Hindlimb muscle (tissue), 1 donor: ENCODE measurements at regions not wholly inside any gene's neighbourhood (a gene's known extent, or its start where the extent isn't known, plus 50 kb on each side); places are given as distances from the start of the nearest gene placed in this dataset.
"Not testable (repeated sequence)": the region's sequence is repeated elsewhere in the genome, so short reads cannot be mapped to it uniquely, and the experiment has no call there.

ENCODE experiments used
- DNase-seq: peaks from one replicate; pipeline ENCODE4 v3.0.0-alpha.2; 2013

DNA sequence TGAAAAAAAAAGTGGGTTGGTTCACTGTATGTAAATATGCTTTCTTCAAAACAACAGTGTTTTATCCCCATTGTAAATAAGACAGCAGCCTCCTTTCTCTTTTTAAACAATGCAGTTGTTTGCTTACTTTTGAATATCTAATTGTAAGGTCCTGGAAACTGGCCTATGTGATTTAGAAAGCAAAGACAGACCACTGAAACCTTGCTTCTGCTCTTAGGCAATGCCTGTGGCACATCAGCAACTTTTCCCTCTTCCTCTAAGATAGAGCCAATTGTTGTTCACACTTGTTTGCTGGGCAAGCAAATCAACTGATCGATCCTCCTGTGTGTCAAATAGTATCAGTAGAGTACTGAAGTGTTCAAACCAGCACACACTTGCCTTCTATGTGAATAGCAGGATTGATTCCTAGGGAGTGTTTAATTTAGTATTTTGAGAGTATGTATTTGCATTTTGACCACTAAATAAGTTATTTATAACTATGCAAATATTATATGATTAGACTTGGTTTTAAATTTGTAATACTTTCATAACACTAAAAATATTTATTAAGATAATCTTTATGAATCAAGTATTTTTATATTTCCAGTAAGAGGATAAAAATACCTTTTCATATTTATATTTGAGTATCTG, 55.4 kb upstream of the GRPR start:
- no peak for DNase-seq

DNA sequence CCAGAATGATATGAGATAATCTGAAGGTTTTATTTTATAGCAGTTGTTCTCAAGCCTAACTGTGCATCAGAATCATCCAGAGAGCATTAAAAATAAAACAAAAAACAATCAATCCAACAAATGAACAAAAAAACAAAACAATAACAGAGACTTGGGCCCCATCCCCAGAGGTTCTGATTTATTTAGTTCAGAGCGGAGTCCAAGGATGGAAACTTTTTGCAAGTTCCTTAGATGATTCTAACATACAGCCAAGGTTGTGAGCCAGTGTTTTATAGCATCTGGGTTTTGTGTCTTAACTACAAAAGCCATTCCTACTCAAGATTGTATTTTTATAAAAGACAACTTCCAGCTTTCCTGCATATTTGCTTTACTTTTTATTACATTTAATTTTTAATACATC, 59.4 kb upstream of the GRPR start:
- peak; percentile 65 for DNase-seq

DNA sequence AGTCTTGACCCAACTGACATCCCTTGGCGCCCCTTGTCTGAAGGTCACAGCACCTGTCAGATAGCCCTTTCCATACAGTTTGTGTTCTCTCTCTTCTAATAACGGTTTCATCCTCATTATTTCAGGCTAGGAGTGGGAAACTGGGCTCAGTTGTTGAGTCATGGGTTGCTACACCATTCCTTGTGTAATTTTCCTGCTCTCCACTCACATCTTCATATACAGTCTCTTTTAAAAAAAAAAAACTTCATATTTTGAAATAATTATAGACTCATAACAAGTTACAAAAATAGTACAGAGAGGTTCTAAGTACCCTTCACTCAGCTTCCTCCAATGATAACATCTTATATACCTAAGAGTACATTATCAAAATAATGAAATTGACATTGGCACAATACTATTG, 60.2 kb upstream of the GRPR start:
- DNase-seq: no peak

DNA sequence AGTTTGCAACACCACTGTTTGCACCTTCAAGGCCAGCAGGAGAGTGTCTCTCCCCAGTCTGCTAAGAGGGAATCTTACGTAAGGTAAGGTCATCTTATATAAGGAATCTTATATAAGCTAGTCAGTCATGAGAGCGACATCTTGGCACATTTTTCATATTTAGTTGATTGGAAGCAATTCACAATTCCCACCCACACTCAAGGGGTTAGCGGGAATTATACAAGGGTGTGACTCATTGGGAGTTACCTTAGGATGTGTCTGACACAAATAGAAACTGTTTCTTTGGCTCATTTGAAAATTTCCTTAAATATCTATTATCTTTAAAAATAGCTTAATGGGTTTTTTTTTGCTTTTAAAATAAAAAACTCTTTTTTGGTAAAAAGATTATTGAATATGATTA, 62.1 kb upstream of the GRPR start:
- DNase-seq: no peak

DNA sequence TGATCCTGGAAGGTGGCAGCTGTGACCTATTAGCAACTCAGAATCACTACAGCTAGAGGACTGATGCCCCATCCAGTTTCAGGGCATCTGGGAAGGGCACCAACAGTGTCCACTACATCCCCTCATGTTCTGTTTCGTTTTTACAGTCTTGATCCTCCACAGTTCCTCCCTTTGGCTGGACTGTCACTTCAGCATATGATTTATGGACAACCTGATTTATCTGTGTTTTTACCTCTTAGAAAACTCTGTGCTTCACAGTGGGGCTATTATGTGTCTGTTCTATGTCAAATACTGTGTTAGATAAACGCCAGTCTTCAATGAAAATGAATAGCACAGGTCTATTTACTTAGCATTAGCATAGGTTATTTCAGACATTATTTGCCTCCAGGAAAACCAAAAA, 63.1 kb upstream of the GRPR start:
- no peak for DNase-seq

DNA sequence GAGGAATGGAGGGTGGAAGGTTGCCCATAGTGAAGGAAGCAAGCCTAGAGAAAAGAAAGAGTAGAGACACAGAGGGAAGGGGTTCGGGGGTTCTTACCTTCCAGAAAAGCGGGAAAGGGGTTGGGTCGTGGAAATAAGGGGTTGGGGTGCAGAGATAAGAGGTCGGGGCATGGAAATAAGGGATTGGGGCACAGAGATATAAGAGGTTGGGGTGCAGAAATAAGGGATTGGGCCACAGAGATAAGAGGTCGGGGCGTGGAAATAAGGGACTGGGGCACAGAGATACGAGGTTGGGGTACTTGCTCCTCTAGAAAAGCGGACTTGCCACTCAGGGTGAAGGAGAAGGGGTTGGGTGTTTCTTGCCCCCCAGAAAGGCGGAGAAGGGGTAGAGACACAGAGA, 74.2 kb upstream of the GRPR start:
- DNase-seq: not testable (repeated sequence)

DNA sequence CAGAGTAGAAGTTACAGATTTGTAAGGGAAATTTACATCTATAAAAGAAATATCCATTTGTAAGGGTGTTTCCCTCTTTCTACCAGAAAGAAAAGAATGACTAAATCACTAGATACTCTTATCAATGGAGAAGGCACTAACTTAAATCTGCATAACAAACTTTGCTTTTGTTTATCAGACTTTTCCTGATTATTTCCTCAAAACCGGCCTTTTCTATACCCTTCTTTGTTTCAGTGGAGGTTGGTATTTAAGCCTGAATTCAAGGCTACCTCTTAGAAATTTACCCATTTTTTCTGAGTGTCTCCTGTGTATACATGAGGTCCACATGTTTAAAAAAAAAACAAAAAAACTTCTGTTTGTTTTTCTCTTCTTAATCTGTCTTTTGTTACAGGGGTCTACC, 80.4 kb upstream of the GRPR start:
- no peak for DNase-seq

DNA sequence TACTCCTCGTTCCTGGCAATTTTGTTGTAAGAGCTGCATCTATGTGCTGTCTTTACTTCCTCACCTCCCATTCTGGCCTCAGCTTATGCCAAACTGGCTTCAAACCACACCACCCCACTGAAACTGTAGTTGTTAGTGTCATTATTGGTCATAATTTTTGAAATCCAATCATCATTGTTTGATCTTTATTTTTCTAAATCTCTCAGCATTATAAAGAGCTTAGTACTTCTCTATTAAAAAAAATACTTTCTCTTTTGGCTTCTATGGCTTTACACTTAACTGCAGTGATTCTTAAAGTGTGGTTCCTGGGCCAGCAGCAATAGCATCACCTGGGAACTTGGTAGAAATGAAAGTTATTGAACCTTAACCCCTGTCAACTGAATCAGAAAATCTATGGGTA, 83.5 kb upstream of the GRPR start:
- no peak for DNase-seq

DNA sequence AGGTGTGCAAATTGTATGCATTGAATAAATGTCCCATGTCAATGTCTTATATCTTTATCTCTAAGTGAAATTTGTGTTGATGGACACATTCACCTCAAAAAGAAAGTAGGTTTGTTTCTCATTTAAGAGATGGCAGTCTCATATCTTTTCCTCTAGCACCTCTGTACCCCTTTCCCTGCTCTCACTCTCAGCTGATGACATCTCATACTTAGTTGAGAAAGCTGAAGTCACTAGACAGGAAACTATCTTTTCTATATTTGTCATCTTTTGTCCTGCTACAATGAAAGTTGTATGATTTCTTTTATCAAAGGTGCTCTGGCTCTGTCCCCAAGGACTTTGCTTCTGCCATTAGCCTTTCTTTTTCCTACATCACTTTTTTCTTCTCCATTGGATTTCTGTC, 84.0 kb upstream of the GRPR start:
- no peak for DNase-seq

DNA sequence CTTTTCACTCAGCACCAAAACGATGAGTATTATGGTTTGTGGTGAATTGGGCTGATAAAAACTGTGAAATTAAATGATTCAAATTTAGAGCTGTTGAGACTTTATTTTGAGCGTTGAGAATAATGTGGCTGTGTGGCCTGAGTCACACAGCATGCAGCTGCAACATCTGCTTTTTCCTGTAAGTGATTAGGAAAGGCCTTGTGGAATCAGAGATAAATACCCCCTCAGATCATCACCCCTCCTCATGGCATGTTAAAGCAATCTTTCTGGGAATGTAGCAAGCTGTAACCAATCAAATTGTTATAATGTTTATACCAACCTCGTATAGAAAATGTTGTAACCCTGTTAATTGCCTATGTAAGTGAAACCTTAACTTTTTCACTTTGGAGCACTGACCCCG, 90.0 kb upstream of the GRPR start:
- DNase-seq: no peak

DNA sequence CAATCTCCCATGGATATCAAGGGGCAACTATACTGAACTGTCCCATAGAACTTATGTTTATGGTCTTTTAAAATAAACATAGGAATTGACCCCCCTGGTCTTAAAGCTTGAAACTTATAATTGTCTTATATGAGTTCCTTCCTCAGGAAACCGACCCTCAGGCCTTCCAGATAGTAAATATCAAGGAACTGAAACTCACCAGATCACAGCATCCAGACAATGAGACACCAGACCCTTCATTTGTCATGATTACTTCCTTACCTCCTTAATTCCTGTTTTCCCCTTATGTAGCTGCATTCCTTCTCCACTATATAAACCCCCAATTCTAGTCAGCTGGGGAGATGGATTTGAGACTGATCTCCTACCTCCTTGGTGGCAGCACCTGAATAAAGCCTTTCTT, 94.8 kb upstream of the GRPR start:
- DNase-seq: no peak

DNA sequence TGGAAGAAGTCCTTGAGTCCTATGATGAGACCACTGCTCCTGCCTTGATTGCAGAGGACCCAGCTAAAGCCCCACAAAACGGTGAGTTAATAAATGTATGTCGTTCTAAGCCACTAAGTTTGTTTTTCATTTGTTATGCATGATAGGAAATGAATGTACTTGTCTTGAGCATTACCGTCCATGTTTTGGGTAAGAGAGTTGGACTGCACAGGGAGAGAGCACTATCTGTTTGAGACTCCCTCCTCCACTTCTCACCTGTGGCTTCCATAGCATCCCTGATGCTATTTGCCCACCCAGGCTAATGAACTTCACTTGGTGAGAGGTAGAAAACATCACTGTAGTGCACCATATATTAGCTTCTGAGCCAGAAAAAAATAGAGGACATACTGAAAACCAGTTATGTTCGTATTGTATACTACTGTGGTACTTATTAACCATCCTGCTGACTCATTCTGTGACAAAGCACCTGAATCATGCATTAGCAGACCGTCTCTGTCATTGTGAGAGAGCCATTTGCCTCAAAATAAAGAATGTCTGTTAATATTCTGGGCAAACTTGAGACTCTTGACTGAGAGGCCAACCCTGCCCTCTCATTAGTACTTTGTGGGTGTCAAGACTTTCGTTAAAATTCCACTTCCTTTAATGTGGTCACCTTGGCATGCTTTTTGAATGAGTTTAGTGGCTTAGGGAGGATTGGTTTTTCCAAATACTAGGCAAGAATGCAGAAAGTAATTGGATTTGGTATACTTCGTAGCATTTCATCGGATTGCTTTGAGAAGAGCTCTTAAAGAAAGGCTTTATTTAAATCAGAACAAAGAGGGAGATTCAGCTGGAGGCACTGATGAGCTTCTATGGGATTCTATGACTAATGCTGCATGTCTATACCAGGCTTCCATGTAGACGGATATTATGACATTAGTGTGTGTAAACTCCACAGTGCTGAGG, 99.3 kb upstream of the GRPR start:
- no peak for DNase-seq

DNA sequence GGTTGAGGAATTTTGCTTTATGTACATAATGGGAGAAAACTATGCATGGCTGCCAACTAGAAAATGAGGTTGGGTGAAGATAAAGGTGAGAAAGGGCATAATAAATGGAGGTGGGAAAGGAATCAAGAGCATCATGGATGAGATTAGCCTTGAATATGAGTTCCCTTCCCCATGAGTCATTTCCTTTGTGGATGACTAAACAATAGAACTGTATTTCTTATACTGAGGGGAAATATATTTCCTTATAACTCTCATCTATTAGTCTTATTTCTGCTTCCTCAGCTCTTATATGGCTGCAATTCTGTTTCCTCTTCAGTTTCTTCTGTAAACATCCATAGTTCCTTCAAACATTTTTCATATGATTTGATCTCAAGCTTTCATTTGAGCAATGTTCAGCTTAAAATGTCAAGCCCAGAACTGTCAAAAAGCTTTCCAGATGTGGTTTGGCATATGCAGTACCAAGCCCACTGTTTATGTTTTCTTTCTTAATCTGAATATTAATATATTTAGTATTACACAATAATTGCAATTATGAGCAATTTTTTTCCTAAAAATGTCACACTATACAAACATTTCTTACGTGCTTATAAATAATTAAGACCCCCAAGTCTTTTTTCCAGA, 100.7 kb upstream of the GRPR start:
- DNase-seq: no peak

DNA sequence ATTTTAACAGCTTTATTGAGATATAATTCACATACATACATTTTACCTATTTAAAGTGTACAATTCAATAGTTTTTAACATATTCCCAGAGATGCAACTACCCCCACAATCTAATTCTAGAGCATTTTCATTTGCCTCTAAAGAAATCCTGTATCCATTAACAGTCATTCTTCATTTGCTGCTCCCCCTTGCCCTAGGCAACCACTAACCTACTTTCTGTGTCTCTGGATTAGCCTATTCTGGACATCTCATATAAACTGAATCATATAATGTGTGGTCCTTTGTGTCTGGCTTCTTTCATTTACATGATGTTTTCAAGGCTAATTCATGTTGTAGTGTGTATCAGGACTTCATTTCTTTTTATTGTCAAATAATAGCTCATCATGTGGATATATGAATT, 105.1 kb upstream of the GRPR start:
- no peak for DNase-seq

DNA sequence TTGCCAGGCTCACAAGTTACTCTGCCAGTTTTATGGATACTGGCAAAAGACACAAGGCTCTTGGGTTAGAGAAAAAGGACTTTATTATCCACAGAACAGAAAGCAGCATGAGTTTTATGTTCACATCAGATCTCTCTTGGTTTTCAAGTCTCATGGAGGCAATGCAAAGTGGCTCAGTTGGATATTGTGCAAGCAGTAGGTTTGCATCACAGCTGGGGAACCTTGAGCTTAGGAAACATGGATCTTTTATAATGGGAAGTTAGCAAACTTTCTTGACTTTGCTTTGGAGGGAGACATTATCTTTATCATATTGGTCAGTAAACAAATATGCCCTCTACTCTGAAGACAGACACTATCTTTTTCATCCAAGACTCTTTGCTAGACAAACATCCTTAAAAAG, 109.2 kb upstream of the GRPR start:
- no peak for DNase-seq

DNA sequence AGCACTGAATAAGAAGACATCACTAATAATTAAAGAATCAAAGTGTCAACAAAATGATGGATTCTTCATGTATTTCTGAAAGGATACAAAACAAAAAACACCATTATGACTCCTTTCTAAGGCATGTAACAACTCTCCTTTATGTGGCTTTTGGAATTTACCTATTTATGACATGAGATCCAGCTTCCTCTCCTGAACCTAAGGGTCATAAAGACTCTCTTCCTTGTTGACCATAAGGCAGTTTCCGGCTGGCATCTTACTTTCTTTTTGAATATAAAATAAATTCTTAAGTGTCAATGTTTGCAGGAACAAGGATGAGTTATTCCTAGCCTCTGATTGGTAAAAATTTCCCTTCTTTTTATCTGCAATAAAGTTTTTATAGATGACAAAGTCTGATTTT, 111.1 kb upstream of the GRPR start:
- no peak for DNase-seq

DNA sequence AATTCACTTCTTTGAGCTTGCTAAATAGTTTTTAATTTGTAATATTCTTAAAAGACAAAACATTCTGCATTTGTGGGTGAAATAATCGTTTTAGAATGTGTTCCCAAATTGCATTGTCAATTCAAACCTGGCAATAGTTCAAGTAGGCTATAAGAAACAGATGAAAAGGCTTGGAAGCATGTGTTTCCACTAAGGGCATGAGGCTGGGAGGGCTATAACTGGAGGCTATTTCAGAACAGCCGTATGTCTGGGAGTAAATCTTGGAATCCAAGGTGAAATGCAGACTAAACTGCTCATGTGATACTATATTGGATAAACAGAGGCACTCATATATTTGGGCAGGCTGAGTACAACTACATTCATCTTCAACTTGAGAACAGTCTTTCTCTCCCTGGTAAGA, 117.4 kb upstream of the GRPR start:
- no peak for DNase-seq

DNA sequence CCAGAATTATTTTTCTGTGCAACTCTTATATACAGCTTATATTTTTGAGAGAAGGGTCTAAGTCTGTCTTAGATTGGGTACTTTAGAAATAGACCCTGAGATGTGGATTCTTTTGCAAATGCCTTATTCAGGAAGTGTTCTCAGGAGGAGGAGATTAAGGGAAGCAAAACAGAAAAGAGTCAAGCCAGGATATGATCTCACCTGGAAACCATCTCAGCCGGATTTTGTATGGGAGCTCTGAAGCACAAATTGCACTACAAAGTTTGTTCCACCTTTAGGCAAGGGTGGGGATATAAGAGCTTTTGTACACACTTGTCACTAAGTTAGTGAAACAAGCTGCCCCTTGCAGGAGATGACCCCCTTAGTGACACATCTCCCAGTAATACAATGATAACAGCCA, 121.2 kb upstream of the GRPR start:
- no peak for DNase-seq

DNA sequence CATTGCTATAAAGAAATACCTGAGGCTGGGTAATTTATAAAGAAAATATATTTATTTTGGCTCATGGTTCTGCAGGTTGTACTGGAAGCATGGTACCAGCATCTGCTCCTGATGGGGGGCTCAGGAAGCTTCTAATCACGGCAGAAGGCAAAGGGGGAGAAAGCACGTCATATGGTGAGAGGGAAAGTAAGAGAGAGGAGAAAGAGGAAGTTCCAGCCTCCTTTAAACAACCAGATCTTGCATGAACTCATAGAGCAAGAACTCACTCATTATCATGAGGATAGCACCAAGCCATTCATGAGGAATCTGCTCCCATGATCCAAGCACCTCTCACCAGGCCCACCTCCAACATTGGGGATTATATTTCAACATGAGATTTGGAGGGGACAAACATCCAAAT, 125.0 kb upstream of the GRPR start:
- no peak for DNase-seq

DNA sequence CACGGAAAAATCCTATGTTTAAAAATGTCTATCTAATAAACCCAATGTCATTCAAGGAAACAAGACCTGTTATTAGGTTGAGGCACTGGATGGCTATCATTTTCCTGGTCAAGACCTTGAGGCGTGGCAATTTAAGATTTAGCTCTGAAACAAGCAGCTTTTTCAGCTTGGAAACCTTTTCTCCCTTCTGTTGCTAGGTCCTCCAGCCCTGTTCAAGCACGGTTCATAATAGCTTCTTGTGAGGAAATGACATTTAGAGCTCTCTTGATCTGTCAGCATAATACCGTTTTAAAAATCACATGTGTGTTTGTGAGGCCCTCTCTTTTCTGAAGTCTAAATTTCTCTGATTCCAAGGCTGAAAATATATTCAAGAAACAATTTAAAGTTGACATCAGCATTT, 133.6 kb upstream of the GRPR start:
- no peak for DNase-seq

DNA sequence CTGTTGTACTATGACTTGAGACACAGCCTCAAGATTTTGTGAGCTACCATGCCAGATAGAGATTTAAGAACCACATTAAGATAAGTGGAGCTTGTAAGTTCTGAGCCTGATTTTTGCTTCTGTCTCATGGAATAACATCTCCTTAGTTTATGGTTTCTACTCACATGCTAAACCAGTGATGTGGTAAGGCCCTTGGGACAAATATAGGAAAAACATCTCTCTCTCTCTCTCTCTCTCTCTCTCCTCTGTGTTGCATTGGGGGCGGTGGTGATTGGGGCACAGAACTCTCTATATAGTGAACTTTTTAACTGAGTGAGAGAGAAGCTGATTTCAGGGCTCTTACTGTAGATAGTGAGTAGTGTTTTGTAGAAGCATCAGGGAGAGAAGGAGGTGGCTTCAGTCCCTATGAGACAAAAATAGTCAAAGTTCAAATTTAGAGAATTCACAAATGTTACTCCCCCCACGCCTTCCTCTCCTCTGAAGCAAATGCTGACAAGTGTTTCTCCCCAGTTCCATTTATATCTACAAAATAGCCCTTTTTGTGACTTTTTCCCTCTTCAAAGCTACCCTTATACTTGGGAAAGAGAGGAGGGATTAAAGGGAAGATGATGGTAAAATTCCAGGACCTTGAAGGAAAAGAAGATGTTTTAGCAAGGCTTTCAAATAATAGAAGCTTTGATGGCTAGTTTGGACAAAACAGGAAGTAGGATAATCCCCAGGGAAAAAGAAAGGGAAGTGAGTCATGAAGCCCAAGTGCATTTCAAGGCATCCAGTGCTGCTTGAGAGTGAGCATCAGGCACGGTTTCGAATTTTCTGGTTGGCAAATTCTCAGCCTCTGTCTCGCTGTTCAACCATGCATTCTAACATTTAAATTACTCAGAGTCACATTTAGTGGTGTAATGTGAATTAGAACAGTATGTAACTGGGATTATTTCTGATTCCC, 134.3 kb upstream of the AP1S2 start:
- DNase-seq: no peak

DNA sequence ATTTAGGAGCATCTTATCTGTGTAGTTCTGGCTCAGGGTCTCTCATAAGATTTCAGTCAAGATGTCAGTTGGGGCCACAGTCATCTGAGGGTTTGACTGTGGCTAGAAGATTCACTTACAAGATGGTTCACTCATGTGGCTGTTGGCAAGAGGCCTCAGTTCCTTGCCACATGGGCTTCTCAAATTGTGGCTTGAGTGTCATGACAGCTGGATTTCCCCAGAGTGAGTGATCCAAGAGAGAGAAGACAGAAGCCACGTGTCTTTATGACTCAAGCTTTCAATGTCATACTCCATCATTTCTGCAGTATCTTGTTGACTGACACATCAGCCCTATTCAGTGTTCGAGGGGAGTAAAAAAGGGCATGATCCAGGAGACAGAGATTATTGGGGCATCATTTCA, 131.3 kb upstream of the AP1S2 start:
- no peak for DNase-seq

DNA sequence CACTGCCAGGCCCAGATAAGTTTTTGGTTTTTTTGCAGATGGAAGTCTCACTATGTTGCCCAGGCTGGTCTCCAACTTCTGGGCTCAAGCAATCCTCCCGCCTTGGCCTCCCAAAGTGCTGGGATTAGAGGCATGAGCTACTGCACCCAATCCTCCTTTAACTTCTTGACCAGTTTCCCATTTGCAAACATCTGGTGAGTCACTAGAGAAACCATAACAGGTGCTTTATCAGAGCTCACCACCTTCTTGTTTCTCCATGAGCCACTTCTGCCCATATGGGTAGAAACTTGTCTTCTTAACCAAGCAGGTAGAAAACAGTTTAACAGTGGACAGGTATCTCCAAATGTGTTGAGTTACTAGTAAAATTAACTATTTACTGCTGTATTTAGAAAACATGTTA, 128.4 kb upstream of the AP1S2 start:
- DNase-seq: no peak
